ENCODE measurements at regions not wholly inside any gene's neighbourhood (a gene's known extent, or its start where the extent isn't known, plus 50 kb on each side); places are given as distances from the start of the nearest gene placed in this dataset.

- no peak for TF ChIP-seq EZH2 (IDR thresholded peaks at IDR 0.05; ENCODE audit: insufficient read depth, poor library complexity, severe bottlenecking)
- TF ChIP-seq EZH2phosphoT487 (IDR thresholded peaks at IDR 0.05; ENCODE audit: insufficient read depth, low read depth) = no peak
These were observed 372.1 kb downstream of the NR2F2 start for GRCh38 chr15:96702589-96702988.

Measured in GM23248 (cell line).